HEK293 (cell line): ENCODE measurements at regions not wholly inside any gene's neighbourhood (a gene's known extent, or its start where the extent isn't known, plus 50 kb on each side); places are given as distances from the start of the nearest gene placed in this dataset.

Experiments
- PRDM1 ChIP-seq: fragments of 450-650 bp; formaldehyde crosslinking; IDR thresholded peaks from 2 replicates; pipeline ENCODE4; 2016; ENCODE audit warnings: missing biosample characterization, missing genetic modification characterization
- YY1 ChIP-seq: fragments of 450-650 bp; formaldehyde crosslinking; IDR thresholded peaks from 2 replicates; pipeline ENCODE4 v1.5.1; 2018; ENCODE audit warnings: missing biosample characterization, missing genetic modification characterization
- ZBTB8A ChIP-seq: fragments of 450-650 bp; formaldehyde crosslinking; IDR thresholded peaks from 2 replicates; pipeline ENCODE4 v1.5.1; 2016; ENCODE audit warnings: missing biosample characterization, missing genetic modification characterization
- ZFP37 ChIP-seq: fragments of 450-650 bp; formaldehyde crosslinking; IDR thresholded peaks from 2 replicates; pipeline ENCODE4 v1.5.1; 2016; ENCODE audit warnings: missing biosample characterization, missing genetic modification characterization
- ZNF133 ChIP-seq: fragments of 450-650 bp; formaldehyde crosslinking; IDR thresholded peaks from 2 replicates; pipeline ENCODE4 v1.5.1; 2016; ENCODE audit warnings: missing biosample characterization, missing genetic modification characterization
- ZNF513 ChIP-seq: fragments of 450-650 bp; IDR thresholded peaks from 2 replicates; pipeline ENCODE4 v1.5.1; 2018; ENCODE audit warnings: missing biosample characterization, missing genetic modification characterization
- ZNF596 ChIP-seq: fragments of 450-650 bp; IDR thresholded peaks from 2 replicates; pipeline ENCODE4 v1.5.0; 2018; ENCODE audit warnings: missing biosample characterization, mild to moderate bottlenecking, missing genetic modification characterization, moderate library complexity
- ZNF791 ChIP-seq: fragments of 450-650 bp; formaldehyde crosslinking; IDR thresholded peaks from 2 replicates; pipeline ENCODE4 v1.5.1; 2016; ENCODE audit warnings: missing biosample characterization, missing genetic modification characterization
- TF ChIP-seq, protein P1 (sequence below): fragments of 450-650 bp; formaldehyde crosslinking; IDR thresholded peaks from 2 replicates; pipeline ENCODE4 v1.5.1; 2016; ENCODE audit warnings: missing biosample characterization, missing genetic modification characterization
- TF ChIP-seq, protein P2 (sequence below): fragments of 450-650 bp; formaldehyde crosslinking; IDR thresholded peaks from 2 replicates; pipeline ENCODE4 v1.5.1; 2016; ENCODE audit warnings: missing biosample characterization, missing genetic modification characterization, low read depth
- TF ChIP-seq, protein P3 (sequence below): fragments of 450-650 bp; formaldehyde crosslinking; IDR thresholded peaks from 2 replicates; pipeline ENCODE4 v1.5.1; 2016; ENCODE audit warnings: missing biosample characterization, missing genetic modification characterization
- TF ChIP-seq, protein P4 (sequence below): fragments of 450-650 bp; formaldehyde crosslinking; IDR thresholded peaks from 2 replicates; pipeline ENCODE4 v1.5.1; 2017; ENCODE audit warnings: missing biosample characterization, missing genetic modification characterization
- TF ChIP-seq, protein P5 (sequence below): fragments of 450-650 bp; formaldehyde crosslinking; IDR thresholded peaks from 2 replicates; pipeline ENCODE4 v1.5.1; 2016; ENCODE audit warnings: missing biosample characterization, missing genetic modification characterization

GRCh38 chr21:18970416-18970815 is 566.8 kb upstream of the TMPRSS15 start:
- TF ChIP-seq YY1 (tag by site-specific recombination) (no peak), ZFP37 (tag by site-specific recombination) (no peak), ZBTB8A (no peak), ZNF133 (tag by site-specific recombination) (no peak), ZNF791 (no peak), PRDM1 (tag by site-specific recombination) (no peak), ZNF596 (tag by site-specific recombination) (no peak), ZNF513 (tag by site-specific recombination) (no peak)
- TF ChIP-seq, protein P1, sequence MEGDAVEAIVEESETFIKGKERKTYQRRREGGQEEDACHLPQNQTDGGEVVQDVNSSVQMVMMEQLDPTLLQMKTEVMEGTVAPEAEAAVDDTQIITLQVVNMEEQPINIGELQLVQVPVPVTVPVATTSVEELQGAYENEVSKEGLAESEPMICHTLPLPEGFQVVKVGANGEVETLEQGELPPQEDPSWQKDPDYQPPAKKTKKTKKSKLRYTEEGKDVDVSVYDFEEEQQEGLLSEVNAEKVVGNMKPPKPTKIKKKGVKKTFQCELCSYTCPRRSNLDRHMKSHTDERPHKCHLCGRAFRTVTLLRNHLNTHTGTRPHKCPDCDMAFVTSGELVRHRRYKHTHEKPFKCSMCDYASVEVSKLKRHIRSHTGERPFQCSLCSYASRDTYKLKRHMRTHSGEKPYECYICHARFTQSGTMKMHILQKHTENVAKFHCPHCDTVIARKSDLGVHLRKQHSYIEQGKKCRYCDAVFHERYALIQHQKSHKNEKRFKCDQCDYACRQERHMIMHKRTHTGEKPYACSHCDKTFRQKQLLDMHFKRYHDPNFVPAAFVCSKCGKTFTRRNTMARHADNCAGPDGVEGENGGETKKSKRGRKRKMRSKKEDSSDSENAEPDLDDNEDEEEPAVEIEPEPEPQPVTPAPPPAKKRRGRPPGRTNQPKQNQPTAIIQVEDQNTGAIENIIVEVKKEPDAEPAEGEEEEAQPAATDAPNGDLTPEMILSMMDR (tag by site-specific recombination), result no peak
- TF ChIP-seq, protein P2, sequence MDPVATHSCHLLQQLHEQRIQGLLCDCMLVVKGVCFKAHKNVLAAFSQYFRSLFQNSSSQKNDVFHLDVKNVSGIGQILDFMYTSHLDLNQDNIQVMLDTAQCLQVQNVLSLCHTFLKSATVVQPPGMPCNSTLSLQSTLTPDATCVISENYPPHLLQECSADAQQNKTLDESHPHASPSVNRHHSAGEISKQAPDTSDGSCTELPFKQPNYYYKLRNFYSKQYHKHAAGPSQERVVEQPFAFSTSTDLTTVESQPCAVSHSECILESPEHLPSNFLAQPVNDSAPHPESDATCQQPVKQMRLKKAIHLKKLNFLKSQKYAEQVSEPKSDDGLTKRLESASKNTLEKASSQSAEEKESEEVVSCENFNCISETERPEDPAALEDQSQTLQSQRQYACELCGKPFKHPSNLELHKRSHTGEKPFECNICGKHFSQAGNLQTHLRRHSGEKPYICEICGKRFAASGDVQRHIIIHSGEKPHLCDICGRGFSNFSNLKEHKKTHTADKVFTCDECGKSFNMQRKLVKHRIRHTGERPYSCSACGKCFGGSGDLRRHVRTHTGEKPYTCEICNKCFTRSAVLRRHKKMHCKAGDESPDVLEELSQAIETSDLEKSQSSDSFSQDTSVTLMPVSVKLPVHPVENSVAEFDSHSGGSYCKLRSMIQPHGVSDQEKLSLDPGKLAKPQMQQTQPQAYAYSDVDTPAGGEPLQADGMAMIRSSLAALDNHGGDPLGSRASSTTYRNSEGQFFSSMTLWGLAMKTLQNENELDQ (tag by site-specific recombination), result no peak
- TF ChIP-seq, protein P3, sequence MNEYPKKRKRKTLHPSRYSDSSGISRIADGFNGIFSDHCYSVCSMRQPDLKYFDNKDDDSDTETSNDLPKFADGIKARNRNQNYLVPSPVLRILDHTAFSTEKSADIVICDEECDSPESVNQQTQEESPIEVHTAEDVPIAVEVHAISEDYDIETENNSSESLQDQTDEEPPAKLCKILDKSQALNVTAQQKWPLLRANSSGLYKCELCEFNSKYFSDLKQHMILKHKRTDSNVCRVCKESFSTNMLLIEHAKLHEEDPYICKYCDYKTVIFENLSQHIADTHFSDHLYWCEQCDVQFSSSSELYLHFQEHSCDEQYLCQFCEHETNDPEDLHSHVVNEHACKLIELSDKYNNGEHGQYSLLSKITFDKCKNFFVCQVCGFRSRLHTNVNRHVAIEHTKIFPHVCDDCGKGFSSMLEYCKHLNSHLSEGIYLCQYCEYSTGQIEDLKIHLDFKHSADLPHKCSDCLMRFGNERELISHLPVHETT, result no peak
- TF ChIP-seq, protein P4, sequence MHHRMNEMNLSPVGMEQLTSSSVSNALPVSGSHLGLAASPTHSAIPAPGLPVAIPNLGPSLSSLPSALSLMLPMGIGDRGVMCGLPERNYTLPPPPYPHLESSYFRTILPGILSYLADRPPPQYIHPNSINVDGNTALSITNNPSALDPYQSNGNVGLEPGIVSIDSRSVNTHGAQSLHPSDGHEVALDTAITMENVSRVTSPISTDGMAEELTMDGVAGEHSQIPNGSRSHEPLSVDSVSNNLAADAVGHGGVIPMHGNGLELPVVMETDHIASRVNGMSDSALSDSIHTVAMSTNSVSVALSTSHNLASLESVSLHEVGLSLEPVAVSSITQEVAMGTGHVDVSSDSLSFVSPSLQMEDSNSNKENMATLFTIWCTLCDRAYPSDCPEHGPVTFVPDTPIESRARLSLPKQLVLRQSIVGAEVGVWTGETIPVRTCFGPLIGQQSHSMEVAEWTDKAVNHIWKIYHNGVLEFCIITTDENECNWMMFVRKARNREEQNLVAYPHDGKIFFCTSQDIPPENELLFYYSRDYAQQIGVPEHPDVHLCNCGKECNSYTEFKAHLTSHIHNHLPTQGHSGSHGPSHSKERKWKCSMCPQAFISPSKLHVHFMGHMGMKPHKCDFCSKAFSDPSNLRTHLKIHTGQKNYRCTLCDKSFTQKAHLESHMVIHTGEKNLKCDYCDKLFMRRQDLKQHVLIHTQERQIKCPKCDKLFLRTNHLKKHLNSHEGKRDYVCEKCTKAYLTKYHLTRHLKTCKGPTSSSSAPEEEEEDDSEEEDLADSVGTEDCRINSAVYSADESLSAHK (tag by site-specific recombination), result no peak
- TF ChIP-seq, protein P5, sequence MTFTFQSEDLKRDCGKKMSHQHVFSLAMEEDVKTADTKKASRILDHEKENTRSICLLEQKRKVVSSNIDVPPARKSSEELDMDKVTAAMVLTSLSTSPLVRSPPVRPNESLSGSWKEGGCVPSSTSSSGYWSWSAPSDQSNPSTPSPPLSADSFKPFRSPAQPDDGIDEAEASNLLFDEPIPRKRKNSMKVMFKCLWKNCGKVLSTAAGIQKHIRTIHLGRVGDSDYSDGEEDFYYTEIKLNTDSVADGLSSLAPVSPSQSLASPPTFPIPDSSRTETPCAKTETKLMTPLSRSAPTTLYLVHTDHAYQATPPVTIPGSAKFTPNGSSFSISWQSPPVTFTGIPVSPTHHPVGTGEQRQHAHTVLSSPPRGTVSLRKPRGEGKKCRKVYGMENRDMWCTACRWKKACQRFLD (tag by site-specific recombination), result no peak
